ENCODE measurements at regions not wholly inside any gene's neighbourhood (a gene's known extent, or its start where the extent isn't known, plus 50 kb on each side); places are given as distances from the start of the nearest gene placed in this dataset.

DNA sequence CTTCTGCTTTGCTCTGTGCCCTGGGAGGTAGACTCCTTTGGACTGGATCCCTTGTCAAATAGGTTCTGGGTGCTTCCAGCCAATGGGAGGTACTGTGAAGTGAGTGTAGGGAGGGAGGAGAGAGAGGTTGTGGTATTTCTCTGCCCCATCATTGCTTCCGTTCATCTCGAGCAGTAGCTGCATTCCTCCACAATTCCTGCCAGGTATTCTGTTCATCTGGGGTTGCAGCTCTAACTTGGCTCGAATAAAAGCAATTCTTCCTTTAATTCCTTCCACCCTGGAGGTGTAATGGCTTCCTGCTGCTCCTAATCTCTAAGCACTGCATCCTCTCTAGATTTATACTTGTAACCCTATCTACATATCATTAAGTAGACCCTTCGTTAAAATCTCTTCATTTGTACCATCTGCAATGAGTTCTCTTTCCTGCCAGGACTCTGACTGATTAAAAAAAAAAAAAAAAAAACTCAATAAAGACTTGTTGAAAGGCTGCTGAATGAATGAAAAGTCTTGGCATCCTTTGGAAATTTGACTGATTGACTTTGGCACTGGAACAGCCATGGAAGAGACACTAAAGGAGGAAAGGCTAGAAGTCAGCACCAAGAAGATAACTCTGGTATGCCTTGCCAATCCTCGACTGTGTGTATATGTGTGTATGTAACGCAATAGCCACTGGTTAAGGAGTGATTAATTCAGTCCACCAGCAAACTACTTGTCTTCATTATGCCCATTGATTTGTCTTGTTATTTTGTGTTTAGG, 616.9 kb upstream of the SOX9 start:
- no peak overlapping the region for H3K4me2 ChIP-seq
- 65% methylated on average over 6 of the region's 6 CpGs for WGBS (ENCODE audit: low lambda C conversion rate, missing lambda C conversion rate)
- TF ChIP-seq, protein P1, sequence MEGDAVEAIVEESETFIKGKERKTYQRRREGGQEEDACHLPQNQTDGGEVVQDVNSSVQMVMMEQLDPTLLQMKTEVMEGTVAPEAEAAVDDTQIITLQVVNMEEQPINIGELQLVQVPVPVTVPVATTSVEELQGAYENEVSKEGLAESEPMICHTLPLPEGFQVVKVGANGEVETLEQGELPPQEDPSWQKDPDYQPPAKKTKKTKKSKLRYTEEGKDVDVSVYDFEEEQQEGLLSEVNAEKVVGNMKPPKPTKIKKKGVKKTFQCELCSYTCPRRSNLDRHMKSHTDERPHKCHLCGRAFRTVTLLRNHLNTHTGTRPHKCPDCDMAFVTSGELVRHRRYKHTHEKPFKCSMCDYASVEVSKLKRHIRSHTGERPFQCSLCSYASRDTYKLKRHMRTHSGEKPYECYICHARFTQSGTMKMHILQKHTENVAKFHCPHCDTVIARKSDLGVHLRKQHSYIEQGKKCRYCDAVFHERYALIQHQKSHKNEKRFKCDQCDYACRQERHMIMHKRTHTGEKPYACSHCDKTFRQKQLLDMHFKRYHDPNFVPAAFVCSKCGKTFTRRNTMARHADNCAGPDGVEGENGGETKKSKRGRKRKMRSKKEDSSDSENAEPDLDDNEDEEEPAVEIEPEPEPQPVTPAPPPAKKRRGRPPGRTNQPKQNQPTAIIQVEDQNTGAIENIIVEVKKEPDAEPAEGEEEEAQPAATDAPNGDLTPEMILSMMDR (IDR thresholded peaks at IDR 0.05; ENCODE audit: poor library complexity), result no peak
- no peak for TF ChIP-seq EZH2 (IDR thresholded peaks at IDR 0.05; ENCODE audit: borderline replicate concordance)
- no peak for TF ChIP-seq EZH2phosphoT487 (IDR thresholded peaks at IDR 0.05; ENCODE audit: low read depth, severe bottlenecking, unreplicated experiment)
- no peaks in the 10 kb centered on the region for H3K4me1 ChIP-seq (ENCODE audit: insufficient read depth)
- H3K27me3 ChIP-seq, result peaks cover 3% of the 10 kb centered on the region
- H3K36me3 ChIP-seq (replicated peaks; ENCODE audit: insufficient read depth, low read depth), result no peaks in the 10 kb centered on the region
- H3K27ac ChIP-seq, result no peak overlapping the region
- no peaks in the 10 kb centered on the region for H3K9me2 ChIP-seq (replicated peaks; ENCODE audit: insufficient read depth)
- no peak for DNase-seq (ENCODE audit: low spot score)
- H3K79me2 ChIP-seq, result no peaks in the 10 kb centered on the region
- H4K20me1 ChIP-seq (ENCODE audit: insufficient read depth, poor library complexity, severe bottlenecking), result no peaks in the 10 kb centered on the region
- H3K4me3 ChIP-seq, result no peak overlapping the region
- no peak overlapping the region for H2AFZ ChIP-seq
- no peaks in the 10 kb centered on the region for H3K9me3 ChIP-seq (ENCODE audit: low read depth)

DNA sequence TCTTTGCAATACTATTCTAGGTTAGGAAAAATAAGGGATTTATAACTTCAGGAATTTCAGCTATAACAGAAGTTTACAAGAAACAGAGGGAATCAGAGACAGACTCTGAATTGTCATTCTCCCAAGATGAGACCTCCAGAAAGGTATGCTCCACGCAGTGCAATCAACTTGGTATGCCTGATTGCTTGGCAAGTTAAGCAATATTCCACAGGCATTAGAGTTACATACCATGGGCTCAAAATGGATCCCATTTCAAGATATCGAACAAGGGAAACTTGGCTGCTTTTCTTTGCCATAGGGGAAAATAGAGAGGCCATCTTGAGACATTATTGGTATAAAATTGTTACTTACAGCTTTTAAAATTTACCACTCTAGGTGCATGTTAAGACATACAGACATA, 615.6 kb upstream of the SOX9 start:
- Histone ChIP-seq H2AFZ (no peak overlapping the region), H3K27ac (no peak overlapping the region), H3K9me3 (ENCODE audit: low read depth) (no peaks in the 10 kb centered on the region), H3K27me3 (peaks cover 3% of the 10 kb centered on the region), H3K4me1 (ENCODE audit: insufficient read depth) (no peaks in the 10 kb centered on the region), H3K36me3 (replicated peaks; ENCODE audit: insufficient read depth, low read depth) (no peaks in the 10 kb centered on the region), H3K9me2 (replicated peaks; ENCODE audit: insufficient read depth) (no peaks in the 10 kb centered on the region), H3K79me2 (no peaks in the 10 kb centered on the region), H3K4me2 (no peak overlapping the region), H4K20me1 (ENCODE audit: insufficient read depth, poor library complexity, severe bottlenecking) (no peaks in the 10 kb centered on the region), H3K4me3 (no peak overlapping the region)
- DNase-seq (ENCODE audit: low spot score), result no peak
- 75% methylated on average over 2 of the region's 2 CpGs for whole genome bisulfite sequencing (ENCODE audit: low lambda C conversion rate, missing lambda C conversion rate)
- TF ChIP-seq EZH2phosphoT487 (IDR thresholded peaks at IDR 0.05; ENCODE audit: low read depth, severe bottlenecking, unreplicated experiment) (no peak), EZH2 (IDR thresholded peaks at IDR 0.05; ENCODE audit: borderline replicate concordance) (no peak)
- TF ChIP-seq, protein P1 (IDR thresholded peaks at IDR 0.05; ENCODE audit: poor library complexity), result no peak

DNA sequence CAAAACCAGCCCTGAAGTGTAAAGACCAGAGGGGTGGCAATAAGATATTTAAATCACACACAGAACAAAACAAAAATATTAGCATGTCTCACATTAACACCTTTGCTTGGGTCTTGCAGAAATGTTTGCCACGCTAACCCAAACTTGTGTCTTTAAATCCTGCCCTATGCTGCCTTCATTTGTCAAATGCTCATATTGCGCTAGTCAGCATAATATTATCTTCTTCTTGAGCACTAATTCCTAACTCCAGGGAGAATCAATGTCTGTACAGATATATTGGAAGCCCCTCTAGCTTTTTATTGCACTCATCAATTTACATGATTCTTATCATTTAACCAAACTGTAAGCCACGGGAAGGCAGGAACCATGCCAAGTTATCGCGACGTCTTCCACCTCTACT, 614.8 kb upstream of the SOX9 start:
- no peak for DNase-seq (ENCODE audit: low spot score)
- TF ChIP-seq EZH2 (IDR thresholded peaks at IDR 0.05; ENCODE audit: borderline replicate concordance), result no peak
- TF ChIP-seq, protein P1 (IDR thresholded peaks at IDR 0.05; ENCODE audit: poor library complexity), result no peak
- TF ChIP-seq EZH2phosphoT487 (IDR thresholded peaks at IDR 0.05; ENCODE audit: low read depth, severe bottlenecking, unreplicated experiment), result no peak
- Histone ChIP-seq H3K4me1 (ENCODE audit: insufficient read depth) (no peaks in the 10 kb centered on the region), H3K4me2 (no peak overlapping the region), H3K9me2 (replicated peaks; ENCODE audit: insufficient read depth) (no peaks in the 10 kb centered on the region), H3K27ac (no peak overlapping the region), H3K79me2 (no peaks in the 10 kb centered on the region), H3K9me3 (ENCODE audit: low read depth) (no peaks in the 10 kb centered on the region), H3K27me3 (peaks cover 3% of the 10 kb centered on the region), H4K20me1 (ENCODE audit: insufficient read depth, poor library complexity, severe bottlenecking) (no peaks in the 10 kb centered on the region), H2AFZ (no peak overlapping the region), H3K36me3 (replicated peaks; ENCODE audit: insufficient read depth, low read depth) (no peaks in the 10 kb centered on the region), H3K4me3 (no peak overlapping the region)
- WGBS (ENCODE audit: low lambda C conversion rate, missing lambda C conversion rate), result 93% methylated on average over 6 of the region's 6 CpGs

Measured in hepatocyte (in vitro differentiated cells).